ENCODE measurements at regions not wholly inside any gene's neighbourhood (a gene's known extent, or its start where the extent isn't known, plus 50 kb on each side); places are given as distances from the start of the nearest gene placed in this dataset.

GRCh38 chr2:147394179-147394790 lies 450.5 kb upstream of the ACVR2A start:
- Histone ChIP-seq H3K27me3 (ENCODE audit: control insufficient read depth, insufficient read depth, low read length) (no peaks in the 10 kb centered on the region), H3K27ac (ENCODE audit: low read depth, low read length) (no peak overlapping the region), H3K36me3 (ENCODE audit: control insufficient read depth, insufficient read depth, low read length) (no peaks in the 10 kb centered on the region), H3K4me1 (ENCODE audit: control insufficient read depth, insufficient read depth, low read length) (no peaks in the 10 kb centered on the region), H3K4me3 (ENCODE audit: low read length) (no peak overlapping the region), H3K9ac (ENCODE audit: low read length) (no peak overlapping the region)

GRCh38 chr2:147392180-147392579 lies 452.6 kb upstream of the ACVR2A start:
- H3K4me1 ChIP-seq (ENCODE audit: control insufficient read depth, insufficient read depth, low read length): no peaks in the 10 kb centered on the region
- H3K27ac ChIP-seq (ENCODE audit: low read depth, low read length): no peak overlapping the region
- H3K36me3 ChIP-seq (ENCODE audit: control insufficient read depth, insufficient read depth, low read length): no peaks in the 10 kb centered on the region
- no peak overlapping the region for H3K9ac ChIP-seq (ENCODE audit: low read length)
- H3K27me3 ChIP-seq (ENCODE audit: control insufficient read depth, insufficient read depth, low read length): no peaks in the 10 kb centered on the region
- H3K4me3 ChIP-seq (ENCODE audit: low read length): no peak overlapping the region

- H3K4me3 ChIP-seq (ENCODE audit: low read length): no peak overlapping the region
- H3K9ac ChIP-seq (ENCODE audit: low read length): no peak overlapping the region
- no peak overlapping the region for H3K27ac ChIP-seq (ENCODE audit: low read depth, low read length)
- no peaks in the 10 kb centered on the region for H3K27me3 ChIP-seq (ENCODE audit: control insufficient read depth, insufficient read depth, low read length)
- no peaks in the 10 kb centered on the region for H3K4me1 ChIP-seq (ENCODE audit: control insufficient read depth, insufficient read depth, low read length)
- no peaks in the 10 kb centered on the region for H3K36me3 ChIP-seq (ENCODE audit: control insufficient read depth, insufficient read depth, low read length)
Observed at GRCh38 chr2:147390475-147390874, 454.4 kb upstream of the ACVR2A start.

- no peaks in the 10 kb centered on the region for H3K27me3 ChIP-seq (ENCODE audit: control insufficient read depth, insufficient read depth, low read length)
- H3K9ac ChIP-seq (ENCODE audit: low read length): no peak overlapping the region
- H3K4me1 ChIP-seq (ENCODE audit: control insufficient read depth, insufficient read depth, low read length): no peaks in the 10 kb centered on the region
- no peaks in the 10 kb centered on the region for H3K36me3 ChIP-seq (ENCODE audit: control insufficient read depth, insufficient read depth, low read length)
- H3K27ac ChIP-seq (ENCODE audit: low read depth, low read length): no peak overlapping the region
- no peak overlapping the region for H3K4me3 ChIP-seq (ENCODE audit: low read length)
Observed at GRCh38 chr2:147389218-147389617, 455.6 kb upstream of the ACVR2A start.

GRCh38 chr2:147388217-147388616 lies 456.6 kb upstream of the ACVR2A start:
- Histone ChIP-seq H3K27me3 (ENCODE audit: control insufficient read depth, insufficient read depth, low read length) (no peaks in the 10 kb centered on the region), H3K27ac (ENCODE audit: low read depth, low read length) (no peak overlapping the region), H3K4me3 (ENCODE audit: low read length) (no peak overlapping the region), H3K36me3 (ENCODE audit: control insufficient read depth, insufficient read depth, low read length) (no peaks in the 10 kb centered on the region), H3K9ac (ENCODE audit: low read length) (no peak overlapping the region), H3K4me1 (ENCODE audit: control insufficient read depth, insufficient read depth, low read length) (no peaks in the 10 kb centered on the region)

GRCh38 chr2:147386284-147386683 lies 458.5 kb upstream of the ACVR2A start:
- Histone ChIP-seq H3K4me3 (ENCODE audit: low read length) (no peak overlapping the region), H3K4me1 (ENCODE audit: control insufficient read depth, insufficient read depth, low read length) (no peaks in the 10 kb centered on the region), H3K27ac (ENCODE audit: low read depth, low read length) (no peak overlapping the region), H3K9ac (ENCODE audit: low read length) (no peak overlapping the region), H3K27me3 (ENCODE audit: control insufficient read depth, insufficient read depth, low read length) (no peaks in the 10 kb centered on the region), H3K36me3 (ENCODE audit: control insufficient read depth, insufficient read depth, low read length) (no peaks in the 10 kb centered on the region)

- Histone ChIP-seq H3K27me3 (ENCODE audit: control insufficient read depth, insufficient read depth, low read length) (no peaks in the 10 kb centered on the region), H3K4me1 (ENCODE audit: control insufficient read depth, insufficient read depth, low read length) (no peaks in the 10 kb centered on the region), H3K27ac (ENCODE audit: low read depth, low read length) (no peak overlapping the region), H3K36me3 (ENCODE audit: control insufficient read depth, insufficient read depth, low read length) (no peaks in the 10 kb centered on the region), H3K9ac (ENCODE audit: low read length) (no peak overlapping the region), H3K4me3 (ENCODE audit: low read length) (no peak overlapping the region)
Observed at GRCh38 chr2:147385600-147385999, 459.2 kb upstream of the ACVR2A start.

GRCh38 chr2:147384659-147385058 lies 460.2 kb upstream of the ACVR2A start:
- H3K27me3 ChIP-seq (ENCODE audit: control insufficient read depth, insufficient read depth, low read length): no peaks in the 10 kb centered on the region

GRCh38 chr2:147382322-147382948 lies 462.4 kb upstream of the ACVR2A start:
- no peak overlapping the region for H3K27ac ChIP-seq (ENCODE audit: low read depth, low read length)

More at GRCh38 chr2:147384659-147385058, 460.2 kb upstream of the ACVR2A start:
- no peak overlapping the region for H3K27ac ChIP-seq (ENCODE audit: low read depth, low read length)
- no peak overlapping the region for H3K4me3 ChIP-seq (ENCODE audit: low read length)
- no peak overlapping the region for H3K9ac ChIP-seq (ENCODE audit: low read length)
- no peaks in the 10 kb centered on the region for H3K4me1 ChIP-seq (ENCODE audit: control insufficient read depth, insufficient read depth, low read length)
- no peaks in the 10 kb centered on the region for H3K36me3 ChIP-seq (ENCODE audit: control insufficient read depth, insufficient read depth, low read length)

GRCh38 chr2:147378403-147378802 lies 466.4 kb upstream of the ACVR2A start:
- H3K27me3 ChIP-seq (ENCODE audit: control insufficient read depth, insufficient read depth, low read length): no peaks in the 10 kb centered on the region
- no peak overlapping the region for H3K9ac ChIP-seq (ENCODE audit: low read length)
- H3K4me1 ChIP-seq (ENCODE audit: control insufficient read depth, insufficient read depth, low read length): peaks cover 4% of the 10 kb centered on the region
- H3K27ac ChIP-seq (ENCODE audit: low read depth, low read length): no peak overlapping the region
- no peak overlapping the region for H3K4me3 ChIP-seq (ENCODE audit: low read length)
- no peaks in the 10 kb centered on the region for H3K36me3 ChIP-seq (ENCODE audit: control insufficient read depth, insufficient read depth, low read length)

More at GRCh38 chr2:147382322-147382948, 462.4 kb upstream of the ACVR2A start:
- no peak overlapping the region for H3K4me3 ChIP-seq (ENCODE audit: low read length)
- H3K4me1 ChIP-seq (ENCODE audit: control insufficient read depth, insufficient read depth, low read length): no peaks in the 10 kb centered on the region
- no peaks in the 10 kb centered on the region for H3K36me3 ChIP-seq (ENCODE audit: control insufficient read depth, insufficient read depth, low read length)
- no peak overlapping the region for H3K9ac ChIP-seq (ENCODE audit: low read length)
- H3K27me3 ChIP-seq (ENCODE audit: control insufficient read depth, insufficient read depth, low read length): no peaks in the 10 kb centered on the region

GRCh38 chr2:147375073-147375472 lies 469.8 kb upstream of the ACVR2A start:
- no peaks in the 10 kb centered on the region for H3K36me3 ChIP-seq (ENCODE audit: control insufficient read depth, insufficient read depth, low read length)
- H3K27ac ChIP-seq (ENCODE audit: low read depth, low read length): no peak overlapping the region
- H3K27me3 ChIP-seq (ENCODE audit: control insufficient read depth, insufficient read depth, low read length): no peaks in the 10 kb centered on the region
- no peak overlapping the region for H3K9ac ChIP-seq (ENCODE audit: low read length)
- no peak overlapping the region for H3K4me3 ChIP-seq (ENCODE audit: low read length)
- peaks cover 4% of the 10 kb centered on the region for H3K4me1 ChIP-seq (ENCODE audit: control insufficient read depth, insufficient read depth, low read length)

- Histone ChIP-seq H3K9ac (ENCODE audit: low read length) (no peak overlapping the region), H3K36me3 (ENCODE audit: control insufficient read depth, insufficient read depth, low read length) (no peaks in the 10 kb centered on the region), H3K27me3 (ENCODE audit: control insufficient read depth, insufficient read depth, low read length) (no peaks in the 10 kb centered on the region), H3K4me3 (ENCODE audit: low read length) (no peak overlapping the region), H3K27ac (ENCODE audit: low read depth, low read length) (peak overlapping the region; percentile 40), H3K4me1 (ENCODE audit: control insufficient read depth, insufficient read depth, low read length) (peaks cover 4% of the 10 kb centered on the region)
Observed at GRCh38 chr2:147374423-147374811, 470.4 kb upstream of the ACVR2A start.

GRCh38 chr2:147373800-147374422 lies 470.9 kb upstream of the ACVR2A start:
- peak overlapping the region; percentile 40 for H3K27ac ChIP-seq (ENCODE audit: low read depth, low read length)
- H3K36me3 ChIP-seq (ENCODE audit: control insufficient read depth, insufficient read depth, low read length): no peaks in the 10 kb centered on the region
- H3K9ac ChIP-seq (ENCODE audit: low read length): no peak overlapping the region
- H3K4me1 ChIP-seq (ENCODE audit: control insufficient read depth, insufficient read depth, low read length): peaks cover 4% of the 10 kb centered on the region
- H3K4me3 ChIP-seq (ENCODE audit: low read length): no peak overlapping the region
- H3K27me3 ChIP-seq (ENCODE audit: control insufficient read depth, insufficient read depth, low read length): no peaks in the 10 kb centered on the region

Data from rectal smooth muscle tissue (tissue), 1 donor.